GM19043 (cell line): ENCODE measurements at regions not wholly inside any gene's neighbourhood (a gene's known extent, or its start where the extent isn't known, plus 50 kb on each side); places are given as distances from the start of the nearest gene placed in this dataset.
"Not testable (repeated sequence)": the region's sequence is repeated elsewhere in the genome, so short reads cannot be mapped to it uniquely, and the experiment has no call there.

Source experiments
- ATAC-seq: cut with Tn5 transposase; IDR thresholded peaks from one replicate; pipeline ENCODE4 v1.9.1; 2021; ENCODE audit warnings: low read depth; ENCODE audit not compliant: unreplicated experiment

GRCh38 chr13:55990631-55991030 lies 1150.1 kb upstream of the PRR20A start:
- no peak for ATAC-seq

GRCh38 chr13:55991666-55992065 lies 1149.1 kb upstream of the PRR20A start:
- ATAC-seq = no peak

- ATAC-seq = no peak
Observed at GRCh38 chr13:55992145-55992544, 1148.6 kb upstream of the PRR20A start.

GRCh38 chr13:55999709-56000108 lies 1141.0 kb upstream of the PRR20A start:
- no peak for ATAC-seq

- no peak for ATAC-seq
Observed at GRCh38 chr13:56009418-56009817, 1131.3 kb upstream of the PRR20A start.

- no peak for ATAC-seq
Observed at GRCh38 chr13:56012644-56013043, 1128.1 kb upstream of the PRR20A start.

- ATAC-seq = no peak
Observed at GRCh38 chr13:56015919-56016318, 1124.8 kb upstream of the PRR20A start.

- no peak for ATAC-seq
Observed at GRCh38 chr13:56019606-56020005, 1121.1 kb upstream of the PRR20A start.

GRCh38 chr13:56020425-56020824 lies 1120.3 kb upstream of the PRR20A start:
- no peak for ATAC-seq

GRCh38 chr13:56039992-56040391 lies 1100.7 kb upstream of the PRR20A start:
- ATAC-seq = no peak

GRCh38 chr13:56066321-56066720 lies 1074.4 kb upstream of the PRR20A start:
- ATAC-seq = no peak

- ATAC-seq = no peak
Observed at GRCh38 chr13:56102641-56103040, 1038.1 kb upstream of the PRR20A start.

GRCh38 chr13:56110751-56111150 lies 1030.0 kb upstream of the PRR20A start:
- no peak for ATAC-seq

GRCh38 chr13:56134524-56134923 lies 1006.2 kb upstream of the PRR20A start:
- ATAC-seq = no peak

- no peak for ATAC-seq
Observed at GRCh38 chr13:56166864-56167263, 973.9 kb upstream of the PRR20A start.

GRCh38 chr13:56168581-56168980 lies 972.1 kb upstream of the PRR20A start:
- no peak for ATAC-seq

GRCh38 chr13:56173346-56173745 lies 967.4 kb upstream of the PRR20A start:
- ATAC-seq = no peak

GRCh38 chr13:56182598-56182997 lies 958.1 kb upstream of the PRR20A start:
- no peak for ATAC-seq

- no peak for ATAC-seq
Observed at GRCh38 chr13:56187331-56187730, 953.4 kb upstream of the PRR20A start.

GRCh38 chr13:56188582-56188981 lies 952.1 kb upstream of the PRR20A start:
- ATAC-seq = not testable (repeated sequence)

- ATAC-seq = no peak
Observed at GRCh38 chr13:56189439-56189838, 951.3 kb upstream of the PRR20A start.

GRCh38 chr13:56189978-56190377 lies 950.7 kb upstream of the PRR20A start:
- ATAC-seq = no peak

GRCh38 chr13:56198350-56198749 lies 942.4 kb upstream of the PRR20A start:
- no peak for ATAC-seq
